Activated naive CD4-positive, alpha-beta T cell treated with anti-CD3 and anti-CD28 coated beads, Interleukin-2, amount 50 U/mL, for 72 hours (primary cell): ENCODE measurements at regions not wholly inside any gene's neighbourhood (a gene's known extent, or its start where the extent isn't known, plus 50 kb on each side); places are given as distances from the start of the nearest gene placed in this dataset.
"Not testable (repeated sequence)": the region's sequence is repeated elsewhere in the genome, so short reads cannot be mapped to it uniquely, and the experiment has no call there.

Source experiments
- ATAC-seq, 2 donors: fragments of 150-1000 bp; cut with Tn5 transposase; 2 replicates each; pipeline ENCODE4 v1.10.0; 2021; ENCODE audit warnings: mild to moderate bottlenecking in 2 of 2, moderate library complexity in 2 of 2
- DNase-seq, 2 donors: peaks; one replicate each; pipeline ENCODE4 v3.0.0; 2021 to 2022; ENCODE audit warnings: low spot score in 2 of 2
- H3K27ac Mint-ChIP-seq, 2 donors: one replicate each; pipeline ENCODE4 v1.8.0; 2022; ENCODE audit warnings: mild to moderate bottlenecking in 2 of 2, mixed read lengths in 2 of 2
- H3K36me3 Mint-ChIP-seq, 2 donors: one replicate each; pipeline ENCODE4 v1.8.0; 2022; ENCODE audit warnings: mixed read lengths in 2 of 2
- H3K9me3 Mint-ChIP-seq, 2 donors: one replicate each; pipeline ENCODE4 v1.8.0; 2022; ENCODE audit warnings: mixed read lengths in 2 of 2

GRCh38 chr14:106327702-106328353, 801.4 kb downstream of the TMEM121 start:
- not testable (repeated sequence) for DNase-seq, H3K9me3 Mint-ChIP-seq, H3K27ac Mint-ChIP-seq, H3K36me3 Mint-ChIP-seq, ATAC-seq

DNA sequence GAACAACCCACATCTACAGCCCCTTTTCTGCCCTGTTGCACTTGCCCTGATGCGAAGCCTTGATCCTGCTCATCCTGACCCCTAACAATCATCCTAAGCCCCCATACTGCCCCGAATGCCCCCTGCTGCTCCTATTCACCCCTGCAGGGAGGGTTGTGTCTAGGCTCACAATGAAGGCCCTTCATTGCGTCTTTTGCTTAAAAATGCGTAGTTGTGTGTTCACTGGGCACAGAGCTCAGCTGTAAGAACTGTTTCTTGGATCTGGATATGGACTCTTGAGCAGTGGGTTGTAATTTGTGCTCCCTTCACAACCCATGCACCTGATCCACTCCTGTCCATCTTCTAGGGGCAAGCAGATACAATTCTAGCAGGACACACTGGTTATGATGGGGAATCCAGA, 802.9 kb downstream of the TMEM121 start:
- not testable (repeated sequence) for H3K9me3 Mint-ChIP-seq, ATAC-seq, DNase-seq, H3K27ac Mint-ChIP-seq, H3K36me3 Mint-ChIP-seq

DNA sequence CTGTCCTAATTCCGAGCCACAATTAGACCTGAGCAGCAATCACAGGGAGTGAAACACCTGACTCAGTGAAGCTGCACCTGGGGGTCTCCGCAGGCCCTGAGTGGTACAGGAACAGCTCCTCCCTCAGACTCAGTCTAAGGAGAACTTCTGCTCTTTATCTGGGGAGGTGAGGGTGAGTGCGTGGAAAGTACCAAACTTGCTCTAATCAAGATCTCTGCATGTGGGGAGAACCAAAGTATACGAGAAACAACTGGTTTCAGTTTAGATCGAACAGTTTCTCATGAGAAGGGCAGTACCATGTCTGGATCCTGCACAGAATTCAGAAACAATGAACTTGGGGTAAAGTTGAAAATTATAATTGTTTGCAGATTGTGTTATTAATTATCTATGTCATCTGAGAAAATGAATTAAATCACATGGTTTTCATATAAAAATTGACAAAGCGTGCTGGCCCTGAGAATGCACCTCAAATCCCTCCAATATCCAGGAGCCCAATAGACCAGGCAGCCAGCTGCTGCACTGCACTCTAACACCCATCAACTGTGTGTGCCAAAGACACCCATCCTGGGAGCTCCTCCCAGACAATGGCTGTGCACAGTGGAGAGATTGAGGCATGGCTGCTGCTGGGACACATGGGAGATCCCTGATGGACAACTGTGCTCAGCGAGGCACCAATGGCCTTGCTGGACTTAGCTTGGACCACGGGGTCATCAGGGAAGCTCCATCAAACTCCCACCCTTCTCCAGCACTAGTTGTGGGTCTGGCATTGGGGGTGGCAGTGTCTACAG, 803.8 kb downstream of the TMEM121 start:
- H3K9me3 Mint-ChIP-seq, ATAC-seq, H3K36me3 Mint-ChIP-seq, H3K27ac Mint-ChIP-seq, DNase-seq: not testable (repeated sequence)

GRCh38 chr14:106334428-106335109, 808.2 kb downstream of the TMEM121 start:
- H3K27ac Mint-ChIP-seq, H3K36me3 Mint-ChIP-seq, H3K9me3 Mint-ChIP-seq: not testable (repeated sequence)
- ATAC-seq (peak; percentile 74 to 85), DNase-seq (peak; percentile 81 to 95)

GRCh38 chr14:106335110-106335429, 808.7 kb downstream of the TMEM121 start:
- H3K36me3 Mint-ChIP-seq, H3K27ac Mint-ChIP-seq, DNase-seq, H3K9me3 Mint-ChIP-seq: not testable (repeated sequence)
- ATAC-seq, result peak; percentile 22 to 80

GRCh38 chr14:106338775-106339174, 812.4 kb downstream of the TMEM121 start:
- H3K9me3 Mint-ChIP-seq, H3K36me3 Mint-ChIP-seq, DNase-seq, ATAC-seq, H3K27ac Mint-ChIP-seq: not testable (repeated sequence)

GRCh38 chr14:106340658-106341057, 814.3 kb downstream of the TMEM121 start:
- not testable (repeated sequence) for H3K9me3 Mint-ChIP-seq, H3K27ac Mint-ChIP-seq, DNase-seq, H3K36me3 Mint-ChIP-seq
- ATAC-seq, result peak; percentile 29 to 45

DNA sequence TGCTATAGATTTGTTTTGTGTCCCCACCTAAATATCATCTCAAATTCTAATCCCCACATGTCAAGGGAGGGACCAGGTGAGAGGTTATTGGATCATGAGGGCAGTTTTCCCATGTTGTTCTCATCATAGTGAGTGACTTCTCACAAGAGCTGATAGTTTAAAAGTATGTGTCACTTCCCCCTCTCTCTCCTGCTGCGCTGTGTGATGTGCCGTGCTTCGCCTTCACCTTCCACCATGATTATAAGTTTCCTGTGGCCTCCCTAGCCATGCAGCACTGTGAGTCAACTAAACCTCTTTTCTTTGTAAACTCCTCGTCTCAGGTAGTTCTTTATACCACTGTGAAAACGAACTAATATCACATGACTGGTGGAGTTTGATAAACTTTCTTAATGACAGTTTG, 814.8 kb downstream of the TMEM121 start:
- not testable (repeated sequence) for H3K27ac Mint-ChIP-seq, DNase-seq, H3K36me3 Mint-ChIP-seq, H3K9me3 Mint-ChIP-seq
- peak; percentile 70 to 89 for ATAC-seq

- no peak overlapping the region for H3K27ac Mint-ChIP-seq
- DNase-seq, result no peak
- H3K9me3 Mint-ChIP-seq, result no peaks in the 10 kb centered on the region
- no peak for ATAC-seq
- no peaks in the 10 kb centered on the region for H3K36me3 Mint-ChIP-seq
These were observed 817.2 kb downstream of the TMEM121 start for GRCh38 chr14:106343626-106344025.

- not testable (repeated sequence) for H3K9me3 Mint-ChIP-seq, H3K36me3 Mint-ChIP-seq, DNase-seq, H3K27ac Mint-ChIP-seq, ATAC-seq
These were observed 817.8 kb downstream of the TMEM121 start for GRCh38 chr14:106344065-106344614.

DNA sequence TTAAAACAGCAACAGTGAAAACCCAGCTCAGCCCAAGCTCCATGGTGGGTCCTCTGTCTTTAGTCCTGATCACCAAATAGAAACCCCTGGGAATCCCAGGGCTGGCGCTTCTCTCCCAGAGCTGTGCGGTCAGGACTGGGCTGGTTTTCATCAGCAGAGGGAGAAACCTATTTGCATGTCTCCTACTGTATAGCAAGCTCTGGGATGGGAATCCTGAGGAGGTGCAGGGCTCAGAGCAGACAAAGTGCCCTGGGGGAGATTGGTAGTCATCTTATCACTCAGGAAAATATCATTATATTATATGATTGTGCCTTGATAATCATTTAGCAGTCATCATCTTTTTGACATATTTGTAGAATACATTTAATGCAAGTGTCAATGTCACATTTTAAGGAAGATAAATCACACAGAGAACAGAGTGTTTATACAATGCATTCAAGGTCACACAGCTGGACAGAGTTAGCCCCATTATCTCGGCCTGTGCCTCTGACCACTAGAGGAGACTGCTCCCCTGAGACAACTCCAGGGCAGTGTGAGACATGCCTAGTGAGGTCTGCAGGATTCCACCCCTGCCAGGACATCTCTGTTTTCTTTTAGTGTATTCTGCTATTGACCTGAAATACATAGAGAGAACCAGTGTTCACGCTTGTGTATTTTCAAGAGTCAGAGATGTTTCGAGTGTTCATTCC, 818.6 kb downstream of the TMEM121 start:
- not testable (repeated sequence) for H3K9me3 Mint-ChIP-seq, H3K36me3 Mint-ChIP-seq, DNase-seq, H3K27ac Mint-ChIP-seq, ATAC-seq

GRCh38 chr14:106346084-106346483, 819.7 kb downstream of the TMEM121 start:
- H3K27ac Mint-ChIP-seq, result no peak overlapping the region
- no peaks in the 10 kb centered on the region for H3K9me3 Mint-ChIP-seq
- no peaks in the 10 kb centered on the region for H3K36me3 Mint-ChIP-seq
- ATAC-seq, result no peak
- no peak for DNase-seq

- no peak for ATAC-seq
- no peaks in the 10 kb centered on the region for H3K9me3 Mint-ChIP-seq
- no peak overlapping the region for H3K27ac Mint-ChIP-seq
- no peak for DNase-seq
- no peaks in the 10 kb centered on the region for H3K36me3 Mint-ChIP-seq
These were observed 820.3 kb downstream of the TMEM121 start for GRCh38 chr14:106346534-106347290.

DNA sequence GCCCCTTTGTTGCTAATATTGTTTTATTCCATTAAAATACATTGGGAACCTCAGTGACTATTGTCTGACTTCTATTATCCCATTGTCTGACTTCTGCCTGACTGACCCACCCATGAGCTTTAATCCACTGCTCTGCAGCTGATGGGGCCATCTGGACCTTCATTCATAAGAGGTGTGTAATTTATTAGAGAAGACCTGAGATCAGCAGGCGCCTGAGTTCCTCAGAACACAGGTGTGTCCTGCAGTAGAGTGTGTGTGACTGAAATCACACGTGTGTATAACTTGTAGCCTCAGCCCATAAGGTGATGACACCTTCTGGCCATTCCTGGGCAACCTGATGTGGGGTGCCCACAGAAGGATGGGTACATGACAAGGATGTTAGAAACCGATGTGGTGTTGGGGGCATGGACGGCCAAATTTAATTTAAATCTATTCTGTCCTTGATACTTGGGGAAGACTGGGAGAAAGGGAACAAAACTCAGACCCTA, 821.0 kb downstream of the TMEM121 start:
- Mint-ChIP-seq H3K36me3 (no peaks in the 10 kb centered on the region), H3K9me3 (no peaks in the 10 kb centered on the region), H3K27ac (no peak overlapping the region)
- DNase-seq, result no peak
- ATAC-seq, result no peak

DNA sequence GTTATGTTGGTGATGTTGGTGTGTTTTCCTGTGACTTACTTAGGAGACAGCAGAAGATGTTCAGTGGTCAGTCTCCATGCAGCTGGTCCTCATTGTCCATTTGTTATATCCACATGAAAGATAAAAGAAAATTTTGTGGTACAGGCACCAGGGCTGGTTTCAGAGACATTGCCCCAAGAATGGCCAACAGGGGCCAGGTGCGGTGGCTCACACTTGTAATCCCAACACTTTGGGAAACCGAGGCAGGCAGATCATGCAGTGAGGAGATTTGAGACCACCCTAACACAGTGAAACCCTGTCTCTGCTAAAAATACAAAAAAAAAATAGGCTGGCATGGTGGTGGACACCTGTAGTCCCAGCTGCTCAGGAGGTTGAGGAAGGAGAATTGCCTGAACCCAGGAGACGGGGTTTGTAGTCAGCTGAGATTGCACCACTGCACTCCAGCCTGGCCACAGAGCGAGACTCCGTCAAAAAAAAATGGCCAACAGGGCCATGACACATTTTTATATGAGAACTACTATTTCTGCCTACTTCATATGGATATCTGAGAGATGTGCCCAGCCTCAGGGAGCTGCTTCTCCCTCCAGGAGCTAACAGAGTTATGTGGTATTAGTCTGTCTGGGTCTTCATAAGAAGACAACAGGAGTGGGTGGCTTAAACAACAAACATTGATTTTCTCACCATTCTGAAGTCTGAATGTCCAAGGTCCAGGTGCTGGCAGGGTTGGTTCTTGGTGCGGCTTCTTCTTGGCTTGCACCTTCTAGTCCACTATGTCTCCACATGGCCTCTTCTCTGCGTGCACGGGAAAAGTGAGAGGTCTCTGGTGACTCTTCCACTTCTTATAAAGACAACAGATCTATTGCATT, 821.7 kb downstream of the TMEM121 start:
- no peak for ATAC-seq
- DNase-seq, result no peak
- H3K36me3 Mint-ChIP-seq, result no peaks in the 10 kb centered on the region
- no peaks in the 10 kb centered on the region for H3K9me3 Mint-ChIP-seq
- no peak overlapping the region for H3K27ac Mint-ChIP-seq
